CD4-positive, alpha-beta memory T cell (primary cell): ENCODE measurements at regions not wholly inside any gene's neighbourhood (a gene's known extent, or its start where the extent isn't known, plus 50 kb on each side); places are given as distances from the start of the nearest gene placed in this dataset.

ENCODE experiments used
- CTCF ChIA-PET: fragments of 350-600 bp; sonication (Branson Sonifier 250); formaldehyde crosslinking; loops from one replicate; lab custom pipeline; 2021; ENCODE audit warnings: inconsistent platforms; ENCODE audit not compliant: partially characterized antibody; lab: Charles Lee
- POLR2A ChIA-PET: fragments of 350-600 bp; sonication (Branson Sonifier 250); formaldehyde crosslinking; loops from one replicate; lab custom pipeline; 2021; ENCODE audit not compliant: partially characterized antibody; lab: Charles Lee
- DNase-seq, 5 donors: peaks; one replicate each; pipeline versions ENCODE4 v3.0.0 to v3.0.0-alpha.2; 2020 to 2022; ENCODE audit warnings: mixed read lengths in 1 of 5
- H3K27ac ChIP-seq: one replicate; pipeline ENCODE4 v1.7.0; 2013; ENCODE audit warnings: low read depth, low read length
- H3K27me3 ChIP-seq: 2 replicates; pipeline ENCODE4 v1.7.0; 2013; ENCODE audit warnings: mild to moderate bottlenecking, low read length, moderate library complexity; ENCODE audit not compliant: insufficient read depth
- H3K36me3 ChIP-seq: 2 replicates; pipeline ENCODE4 v1.7.0; 2013; ENCODE audit warnings: mild to moderate bottlenecking, low read length, moderate library complexity; ENCODE audit not compliant: insufficient read depth
- H3K4me1 ChIP-seq: 2 replicates; pipeline ENCODE4 v1.7.0; 2013; ENCODE audit warnings: mild to moderate bottlenecking, low read length, moderate library complexity; ENCODE audit not compliant: insufficient read depth
- H3K4me3 ChIP-seq, 2 donors: one replicate each; pipeline ENCODE4 v1.7.0; 2013; ENCODE audit warnings: low read length in 2 of 2, mild to moderate bottlenecking in 1 of 2
- H3K9me3 ChIP-seq, 2 donors: one replicate each; pipeline ENCODE4 v1.7.0; 2013; ENCODE audit warnings: low read length in 2 of 2, control low read depth in 1 of 2; ENCODE audit not compliant: control insufficient read depth in 1 of 2
- H3K27ac Mint-ChIP-seq, 7 donors: one replicate each; pipeline ENCODE4 v1.8.0; 2020 to 2021; ENCODE audit warnings: mixed read lengths in 7 of 7, mild to moderate bottlenecking in 6 of 7, inconsistent platforms in 3 of 7, moderate library complexity in 3 of 7
- H3K27me3 Mint-ChIP-seq, 2 donors: one replicate each; pipeline ENCODE4 v1.8.0; 2020 to 2021; ENCODE audit warnings: mixed read lengths in 2 of 2
- H3K36me3 Mint-ChIP-seq, 2 donors: one replicate each; pipeline ENCODE4 v1.8.0; 2020 to 2021; ENCODE audit warnings: mixed read lengths in 2 of 2, inconsistent platforms in 1 of 2, mild to moderate bottlenecking in 1 of 2
- H3K4me1 Mint-ChIP-seq, 4 donors: one replicate each; pipeline ENCODE4 v1.8.0; 2020 to 2021; ENCODE audit warnings: mixed read lengths in 4 of 4, mild to moderate bottlenecking in 1 of 4
- H3K4me3 Mint-ChIP-seq, 8 donors: one replicate each; pipeline ENCODE4 v1.8.0; 2020 to 2021; ENCODE audit warnings: mixed read lengths in 8 of 8, mild to moderate bottlenecking in 7 of 8, moderate library complexity in 6 of 8, inconsistent platforms in 3 of 8
- H3K9me3 Mint-ChIP-seq, 8 donors: one replicate each; pipeline ENCODE4 v1.8.0; 2020 to 2021; ENCODE audit warnings: mixed read lengths in 8 of 8, mild to moderate bottlenecking in 5 of 8, inconsistent platforms in 3 of 8, moderate library complexity in 1 of 8
- intact Hi-C: fragments of 100-400 bp; cut with micrococcal nuclease; formaldehyde crosslinking; loops from one replicate; pipeline ENCODE4 v1.15.1; 2023

- Histone ChIP-seq H3K36me3 (no peaks in the 10 kb centered on the region), H3K27me3 (no peaks in the 10 kb centered on the region), H3K4me3 (no peak overlapping the region), H3K27ac (no peak overlapping the region), H3K9me3 (no peaks in the 10 kb centered on the region), H3K4me1 (no peaks in the 10 kb centered on the region)
- intact Hi-C loops, result no loop called here
- POLR2A ChIA-PET, result no interaction called here
- peaks cover 4 to 30% (median 12%) of the 10 kb centered on the region in 8 donors for H3K9me3 Mint-ChIP-seq
- peak overlapping the region in 1 of 7 donors; percentile 73 for H3K27ac Mint-ChIP-seq
- H3K4me1 Mint-ChIP-seq, result no peaks in the 10 kb centered on the region
- no peak for DNase-seq
- CTCF ChIA-PET, result no interaction called here
- H3K36me3 Mint-ChIP-seq, result peaks cover 0 to 3% of the 10 kb centered on the region in 2 donors
- no peaks in the 10 kb centered on the region for H3K27me3 Mint-ChIP-seq
- H3K4me3 Mint-ChIP-seq, result no peak overlapping the region
These were observed 566.9 kb upstream of the ANO5 start for GRCh38 chr11:21625982-21626381.

GRCh38 chr11:21628641-21629040 is 564.2 kb upstream of the ANO5 start:
- Mint-ChIP-seq H3K27me3 (no peaks in the 10 kb centered on the region), H3K4me3 (no peak overlapping the region), H3K36me3 (peaks cover 0 to 3% of the 10 kb centered on the region in 2 donors), H3K27ac (no peak overlapping the region), H3K9me3 (peaks cover 3 to 30% (median 12%) of the 10 kb centered on the region in 8 donors), H3K4me1 (no peaks in the 10 kb centered on the region)
- Histone ChIP-seq H3K27me3 (no peaks in the 10 kb centered on the region), H3K27ac (no peak overlapping the region), H3K4me1 (no peaks in the 10 kb centered on the region), H3K4me3 (no peak overlapping the region), H3K36me3 (no peaks in the 10 kb centered on the region), H3K9me3 (no peaks in the 10 kb centered on the region)
- ChIA-PET POLR2A (no interaction called here), CTCF (no interaction called here)
- intact Hi-C loops, result no loop called here
- no peak for DNase-seq

GRCh38 chr11:21630934-21631478 is 561.9 kb upstream of the ANO5 start:
- CTCF ChIA-PET, result no interaction called here
- H3K27me3 Mint-ChIP-seq, result no peaks in the 10 kb centered on the region
- no peaks in the 10 kb centered on the region for H3K27me3 ChIP-seq
- no peak overlapping the region for H3K4me3 ChIP-seq
- POLR2A ChIA-PET, result no interaction called here
- no peak overlapping the region for H3K27ac ChIP-seq
- DNase-seq, result no peak
- no peaks in the 10 kb centered on the region for H3K4me1 ChIP-seq
- no peak overlapping the region for H3K4me3 Mint-ChIP-seq
- intact Hi-C loops, result no loop called here
- no peaks in the 10 kb centered on the region for H3K9me3 ChIP-seq
- no peak overlapping the region for H3K27ac Mint-ChIP-seq
- peaks cover 0 to 21% (median 13%) of the 10 kb centered on the region in 8 donors for H3K9me3 Mint-ChIP-seq
- H3K36me3 ChIP-seq, result no peaks in the 10 kb centered on the region
- no peaks in the 10 kb centered on the region for H3K4me1 Mint-ChIP-seq
- peaks cover 0 to 3% of the 10 kb centered on the region in 2 donors for H3K36me3 Mint-ChIP-seq

- H3K9me3 Mint-ChIP-seq, result peaks cover 0 to 20% (median 13%) of the 10 kb centered on the region in 8 donors
- no peak overlapping the region for H3K27ac Mint-ChIP-seq
- H3K27me3 Mint-ChIP-seq, result no peaks in the 10 kb centered on the region
- H3K4me3 Mint-ChIP-seq, result no peak overlapping the region
- no peaks in the 10 kb centered on the region for H3K9me3 ChIP-seq
- peaks cover 0 to 3% of the 10 kb centered on the region in 2 donors for H3K36me3 Mint-ChIP-seq
- no peak overlapping the region for H3K4me3 ChIP-seq
- CTCF ChIA-PET, result no interaction called here
- no peaks in the 10 kb centered on the region for H3K4me1 ChIP-seq
- POLR2A ChIA-PET, result interaction anchor here (0.6 kb wide), 1 partner anchor 1339 kb away, joined by 3 read pairs; no protein-coding TSS in a partner anchor
- H3K36me3 ChIP-seq, result no peaks in the 10 kb centered on the region
- no peaks in the 10 kb centered on the region for H3K27me3 ChIP-seq
- intact Hi-C loops, result no loop called here
- no peak for DNase-seq
- H3K27ac ChIP-seq, result no peak overlapping the region
- no peaks in the 10 kb centered on the region for H3K4me1 Mint-ChIP-seq
These were observed 560.9 kb upstream of the ANO5 start for GRCh38 chr11:21631991-21632390.

GRCh38 chr11:21634491-21634890 is 558.4 kb upstream of the ANO5 start:
- no peak overlapping the region for H3K27ac ChIP-seq
- intact Hi-C loops, result no loop called here
- no peaks in the 10 kb centered on the region for H3K27me3 Mint-ChIP-seq
- H3K36me3 ChIP-seq, result no peaks in the 10 kb centered on the region
- no peaks in the 10 kb centered on the region for H3K9me3 ChIP-seq
- H3K27ac Mint-ChIP-seq, result no peak overlapping the region
- no peak overlapping the region for H3K4me3 Mint-ChIP-seq
- H3K27me3 ChIP-seq, result no peaks in the 10 kb centered on the region
- no peak overlapping the region for H3K4me3 ChIP-seq
- ChIA-PET CTCF (no interaction called here), POLR2A (no interaction called here)
- H3K4me1 Mint-ChIP-seq, result no peaks in the 10 kb centered on the region
- no peak for DNase-seq
- no peaks in the 10 kb centered on the region for H3K36me3 Mint-ChIP-seq
- peaks cover 0 to 18% (median 10%) of the 10 kb centered on the region in 8 donors for H3K9me3 Mint-ChIP-seq
- H3K4me1 ChIP-seq, result no peaks in the 10 kb centered on the region

GRCh38 chr11:21634956-21635355 is 557.9 kb upstream of the ANO5 start:
- Histone ChIP-seq H3K4me3 (no peak overlapping the region), H3K27ac (no peak overlapping the region), H3K27me3 (no peaks in the 10 kb centered on the region), H3K4me1 (no peaks in the 10 kb centered on the region), H3K9me3 (no peaks in the 10 kb centered on the region), H3K36me3 (no peaks in the 10 kb centered on the region)
- CTCF ChIA-PET, result no interaction called here
- no peaks in the 10 kb centered on the region for H3K27me3 Mint-ChIP-seq
- no peak overlapping the region for H3K27ac Mint-ChIP-seq
- H3K36me3 Mint-ChIP-seq, result no peaks in the 10 kb centered on the region
- POLR2A ChIA-PET, result no interaction called here
- H3K4me1 Mint-ChIP-seq, result no peaks in the 10 kb centered on the region
- H3K9me3 Mint-ChIP-seq, result peaks cover 0 to 16% (median 10%) of the 10 kb centered on the region in 8 donors
- no peak overlapping the region for H3K4me3 Mint-ChIP-seq
- no peak for DNase-seq
- intact Hi-C loops, result no loop called here

GRCh38 chr11:21635394-21636145 is 557.3 kb upstream of the ANO5 start:
- Mint-ChIP-seq H3K9me3 (peaks cover 0 to 13% (median 7%) of the 10 kb centered on the region in 8 donors), H3K27ac (no peak overlapping the region), H3K27me3 (no peaks in the 10 kb centered on the region), H3K36me3 (no peaks in the 10 kb centered on the region), H3K4me3 (no peak overlapping the region), H3K4me1 (no peaks in the 10 kb centered on the region)
- Histone ChIP-seq H3K4me3 (no peak overlapping the region), H3K27me3 (no peaks in the 10 kb centered on the region), H3K36me3 (no peaks in the 10 kb centered on the region), H3K27ac (no peak overlapping the region), H3K9me3 (no peaks in the 10 kb centered on the region), H3K4me1 (no peaks in the 10 kb centered on the region)
- ChIA-PET POLR2A (no interaction called here), CTCF (no interaction called here)
- intact Hi-C loops, result no loop called here
- no peak for DNase-seq
